ENCODE measurements at regions not wholly inside any gene's neighbourhood (a gene's known extent, or its start where the extent isn't known, plus 50 kb on each side); places are given as distances from the start of the nearest gene placed in this dataset.

DNA sequence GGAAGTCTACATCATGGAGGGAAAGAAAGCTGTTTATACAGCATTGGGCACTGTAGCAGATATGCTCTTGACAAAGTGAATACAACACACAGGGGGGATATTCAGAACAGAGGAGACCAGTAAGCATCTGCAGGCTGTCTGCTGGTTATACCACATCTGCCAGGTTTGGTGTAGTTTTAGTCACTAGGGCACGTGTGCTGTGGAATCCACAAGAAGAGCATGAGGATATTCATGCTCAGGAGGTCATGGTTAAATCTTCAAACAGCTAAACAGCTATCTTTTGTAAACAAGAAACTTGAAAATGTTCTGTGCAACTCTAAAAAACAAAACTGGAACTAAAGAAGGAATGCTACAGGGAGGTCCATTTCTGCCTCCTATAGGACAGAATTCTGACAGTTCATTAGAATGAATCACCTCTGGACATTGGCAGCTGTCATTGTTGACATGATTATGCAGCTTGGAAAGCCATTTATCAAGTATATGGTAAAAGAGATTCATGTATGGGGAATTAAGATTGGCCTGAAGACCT, 175.8 kb downstream of the RCHY1 start:
- H3K9ac ChIP-seq (ENCODE audit: control insufficient read depth, extremely low read depth, insufficient read depth, low read length) = no peak overlapping the region
- H3K79me2 ChIP-seq (ENCODE audit: control insufficient read depth, insufficient read depth, low read length) = no peaks in the 10 kb centered on the region
- TF ChIP-seq, protein P1, sequence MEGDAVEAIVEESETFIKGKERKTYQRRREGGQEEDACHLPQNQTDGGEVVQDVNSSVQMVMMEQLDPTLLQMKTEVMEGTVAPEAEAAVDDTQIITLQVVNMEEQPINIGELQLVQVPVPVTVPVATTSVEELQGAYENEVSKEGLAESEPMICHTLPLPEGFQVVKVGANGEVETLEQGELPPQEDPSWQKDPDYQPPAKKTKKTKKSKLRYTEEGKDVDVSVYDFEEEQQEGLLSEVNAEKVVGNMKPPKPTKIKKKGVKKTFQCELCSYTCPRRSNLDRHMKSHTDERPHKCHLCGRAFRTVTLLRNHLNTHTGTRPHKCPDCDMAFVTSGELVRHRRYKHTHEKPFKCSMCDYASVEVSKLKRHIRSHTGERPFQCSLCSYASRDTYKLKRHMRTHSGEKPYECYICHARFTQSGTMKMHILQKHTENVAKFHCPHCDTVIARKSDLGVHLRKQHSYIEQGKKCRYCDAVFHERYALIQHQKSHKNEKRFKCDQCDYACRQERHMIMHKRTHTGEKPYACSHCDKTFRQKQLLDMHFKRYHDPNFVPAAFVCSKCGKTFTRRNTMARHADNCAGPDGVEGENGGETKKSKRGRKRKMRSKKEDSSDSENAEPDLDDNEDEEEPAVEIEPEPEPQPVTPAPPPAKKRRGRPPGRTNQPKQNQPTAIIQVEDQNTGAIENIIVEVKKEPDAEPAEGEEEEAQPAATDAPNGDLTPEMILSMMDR (optimal IDR thresholded peaks at IDR 0.05 in 1 of 3, IDR thresholded peaks at IDR 0.05 in 1 of 3, conservative IDR thresholded peaks at IDR 0.05 in 1 of 3; ENCODE audit: extremely low read depth in 1 of 3, insufficient read depth in 2 of 3, low read length in 3 of 3) = no peak
- no peak for TF ChIP-seq EZH2 (IDR thresholded peaks at IDR 0.05; ENCODE audit: low read length)
- H3K27me3 ChIP-seq (ENCODE audit: control insufficient read depth, extremely low read depth, insufficient read depth, low read length) = no peaks in the 10 kb centered on the region
- no peaks in the 10 kb centered on the region for H3K9me3 ChIP-seq (ENCODE audit: control insufficient read depth, low read depth, low read length)
- FAIRE-seq (no peak), DNase-seq (ENCODE audit: low read depth, low spot score) (no peak)
- H3K27ac ChIP-seq (ENCODE audit: control insufficient read depth, insufficient read depth, low read length) = no peak overlapping the region
- H3K4me2 ChIP-seq (ENCODE audit: control insufficient read depth, extremely low read depth, insufficient read depth, low read depth, low read length) = no peak overlapping the region
- no peaks in the 10 kb centered on the region for H4K20me1 ChIP-seq (ENCODE audit: control insufficient read depth, extremely low read depth, insufficient read depth, low read length)
- dilution Hi-C loops (cut with MboI; ENCODE audit: extremely low pct_ligation_motif_present, low sequenced_read_pairs) = no loop called here
- no peak overlapping the region for H3K4me3 ChIP-seq (ENCODE audit: control insufficient read depth in 2 of 3, extremely low read depth in 1 of 3, insufficient read depth in 2 of 3, low read depth in 1 of 3, low read length in 3 of 3)
- H3K9me1 ChIP-seq (ENCODE audit: control insufficient read depth, extremely low read depth, insufficient read depth, low read length) = no peaks in the 10 kb centered on the region
- H2AFZ ChIP-seq (ENCODE audit: control insufficient read depth, low read length) = no peak overlapping the region
- H3K36me3 ChIP-seq (ENCODE audit: control insufficient read depth in 2 of 2, extremely low read depth in 1 of 2, insufficient read depth in 2 of 2, low read length in 2 of 2) = no peaks in the 10 kb centered on the region
- no peaks in the 10 kb centered on the region for H3K4me1 ChIP-seq (ENCODE audit: control insufficient read depth, extremely low read depth, insufficient read depth, low read length)

- no peaks in the 10 kb centered on the region for H3K9me1 ChIP-seq (ENCODE audit: control insufficient read depth, extremely low read depth, insufficient read depth, low read length)
- H3K4me3 ChIP-seq (ENCODE audit: control insufficient read depth in 2 of 3, extremely low read depth in 1 of 3, insufficient read depth in 2 of 3, low read depth in 1 of 3, low read length in 3 of 3) = no peak overlapping the region
- dilution Hi-C loops (cut with MboI; ENCODE audit: extremely low pct_ligation_motif_present, low sequenced_read_pairs) = no loop called here
- H3K27ac ChIP-seq (ENCODE audit: control insufficient read depth, insufficient read depth, low read length) = no peak overlapping the region
- no peak overlapping the region for H2AFZ ChIP-seq (ENCODE audit: control insufficient read depth, low read length)
- H3K4me2 ChIP-seq (ENCODE audit: control insufficient read depth, extremely low read depth, insufficient read depth, low read depth, low read length) = no peak overlapping the region
- H3K4me1 ChIP-seq (ENCODE audit: control insufficient read depth, extremely low read depth, insufficient read depth, low read length) = no peaks in the 10 kb centered on the region
- no peaks in the 10 kb centered on the region for H3K79me2 ChIP-seq (ENCODE audit: control insufficient read depth, insufficient read depth, low read length)
- DNase-seq (ENCODE audit: low read depth, low spot score) (no peak), FAIRE-seq (no peak)
- H3K9ac ChIP-seq (ENCODE audit: control insufficient read depth, extremely low read depth, insufficient read depth, low read length) = no peak overlapping the region
- H3K36me3 ChIP-seq (ENCODE audit: control insufficient read depth in 2 of 2, extremely low read depth in 1 of 2, insufficient read depth in 2 of 2, low read length in 2 of 2) = no peaks in the 10 kb centered on the region
- no peaks in the 10 kb centered on the region for H4K20me1 ChIP-seq (ENCODE audit: control insufficient read depth, extremely low read depth, insufficient read depth, low read length)
- no peaks in the 10 kb centered on the region for H3K9me3 ChIP-seq (ENCODE audit: control insufficient read depth, low read depth, low read length)
- peaks cover 10% of the 10 kb centered on the region for H3K27me3 ChIP-seq (ENCODE audit: control insufficient read depth, extremely low read depth, insufficient read depth, low read length)
- TF ChIP-seq EZH2 (IDR thresholded peaks at IDR 0.05; ENCODE audit: low read length) = no peak
- TF ChIP-seq, protein P1 (optimal IDR thresholded peaks at IDR 0.05 in 1 of 3, IDR thresholded peaks at IDR 0.05 in 1 of 3, conservative IDR thresholded peaks at IDR 0.05 in 1 of 3; ENCODE audit: extremely low read depth in 1 of 3, insufficient read depth in 2 of 3, low read length in 3 of 3) = no peak
Observed at GRCh38 chr4:75327804-75328512, 186.2 kb downstream of the RCHY1 start.

All from keratinocyte (primary cell).